ENCODE measurements at regions not wholly inside any gene's neighbourhood (a gene's known extent, or its start where the extent isn't known, plus 50 kb on each side); places are given as distances from the start of the nearest gene placed in this dataset.
"Not testable (repeated sequence)": the region's sequence is repeated elsewhere in the genome, so short reads cannot be mapped to it uniquely, and the experiment has no call there.

GRCh38 chr12:67716817-67717216 lies 68.3 kb downstream of the DYRK2 start:
- no peak for DNase-seq

GRCh38 chr12:67719303-67719702 lies 70.8 kb downstream of the DYRK2 start:
- DNase-seq, result not testable (repeated sequence)

- DNase-seq, result no peak
Observed at GRCh38 chr12:67720351-67720856, 71.9 kb downstream of the DYRK2 start.

- DNase-seq, result no peak
Observed at GRCh38 chr12:67721248-67721647, 72.7 kb downstream of the DYRK2 start.

- DNase-seq, result no peak
Observed at GRCh38 chr12:67722296-67722695, 73.8 kb downstream of the DYRK2 start.

- DNase-seq, result no peak
Observed at GRCh38 chr12:67726868-67727267, 78.3 kb downstream of the DYRK2 start.

- no peak for DNase-seq
Observed at GRCh38 chr12:67727702-67728666, 79.4 kb downstream of the DYRK2 start.

- no peak for DNase-seq
Observed at GRCh38 chr12:67732857-67733256, 84.3 kb downstream of the DYRK2 start.

- no peak for DNase-seq
Observed at GRCh38 chr12:67735868-67736267, 87.3 kb downstream of the DYRK2 start.

- no peak for DNase-seq
Observed at GRCh38 chr12:67740711-67741110, 92.2 kb downstream of the DYRK2 start.

GRCh38 chr12:67741270-67741669 lies 92.7 kb downstream of the DYRK2 start:
- no peak for DNase-seq

- DNase-seq, result no peak
Observed at GRCh38 chr12:67742461-67742860, 93.9 kb downstream of the DYRK2 start.

- no peak for DNase-seq
Observed at GRCh38 chr12:67747869-67748742, 99.6 kb downstream of the DYRK2 start.

GRCh38 chr12:67748743-67749040 lies 100.1 kb downstream of the DYRK2 start:
- no peak for DNase-seq

GRCh38 chr12:67750513-67751183 lies 102.1 kb downstream of the DYRK2 start:
- DNase-seq, result no peak

- no peak for DNase-seq
Observed at GRCh38 chr12:67751381-67751928, 102.9 kb downstream of the DYRK2 start.

- no peak for DNase-seq
Observed at GRCh38 chr12:67752226-67752732, 103.7 kb downstream of the DYRK2 start.

- no peak for DNase-seq
Observed at GRCh38 chr12:67754933-67755697, 106.6 kb downstream of the DYRK2 start.

- DNase-seq, result no peak
Observed at GRCh38 chr12:67757651-67758050, 109.1 kb downstream of the DYRK2 start.

GRCh38 chr12:67758119-67758518 lies 109.6 kb downstream of the DYRK2 start:
- DNase-seq, result no peak

GRCh38 chr12:67758521-67758920 lies 110.0 kb downstream of the DYRK2 start:
- DNase-seq, result no peak

GRCh38 chr12:67759829-67760228 lies 111.3 kb downstream of the DYRK2 start:
- no peak for DNase-seq

All from DMS79 (cell line).